AG09319 (cell line): ENCODE measurements at regions not wholly inside any gene's neighbourhood (a gene's known extent, or its start where the extent isn't known, plus 50 kb on each side); places are given as distances from the start of the nearest gene placed in this dataset.
A peak's percentile ranks its signal among the peaks of the same experiment; 100 is the strongest.

ENCODE experiments used
- DNase-seq: peaks from one replicate; pipeline ENCODE4 v3.0.0-alpha.2; 2010; ENCODE audit warnings: low read depth; ENCODE audit errors: extremely low read depth
- CTCF ChIP-seq: IDR thresholded peaks from 2 replicates; pipeline ENCODE4 v1.5.1; 2011; ENCODE audit warnings: low read depth, mild to moderate bottlenecking, inconsistent platforms, low read length, moderate library complexity

GRCh38 chr2:217443601-217444000 lies 559.2 kb downstream of the TNS1 start:
- TF ChIP-seq CTCF, result no peak
- DNase-seq, result no peak

GRCh38 chr2:217440000-217440399 lies 562.8 kb downstream of the TNS1 start:
- no peak for TF ChIP-seq CTCF
- no peak for DNase-seq

- TF ChIP-seq CTCF, result no peak
- no peak for DNase-seq
These were observed 564.0 kb downstream of the TNS1 start for GRCh38 chr2:217438821-217439220.

GRCh38 chr2:217438136-217438535 lies 564.7 kb downstream of the TNS1 start:
- no peak for TF ChIP-seq CTCF
- DNase-seq, result no peak

- DNase-seq, result no peak
- no peak for TF ChIP-seq CTCF
These were observed 565.4 kb downstream of the TNS1 start for GRCh38 chr2:217437290-217437870.

- no peak for DNase-seq
- no peak for TF ChIP-seq CTCF
These were observed 566.4 kb downstream of the TNS1 start for GRCh38 chr2:217436386-217436785.

- TF ChIP-seq CTCF, result no peak
- DNase-seq, result peak; percentile 90
These were observed 568.4 kb downstream of the TNS1 start for GRCh38 chr2:217434180-217434975.
